ENCODE measurements at regions not wholly inside any gene's neighbourhood (a gene's known extent, or its start where the extent isn't known, plus 50 kb on each side); places are given as distances from the start of the nearest gene placed in this dataset.

DNA sequence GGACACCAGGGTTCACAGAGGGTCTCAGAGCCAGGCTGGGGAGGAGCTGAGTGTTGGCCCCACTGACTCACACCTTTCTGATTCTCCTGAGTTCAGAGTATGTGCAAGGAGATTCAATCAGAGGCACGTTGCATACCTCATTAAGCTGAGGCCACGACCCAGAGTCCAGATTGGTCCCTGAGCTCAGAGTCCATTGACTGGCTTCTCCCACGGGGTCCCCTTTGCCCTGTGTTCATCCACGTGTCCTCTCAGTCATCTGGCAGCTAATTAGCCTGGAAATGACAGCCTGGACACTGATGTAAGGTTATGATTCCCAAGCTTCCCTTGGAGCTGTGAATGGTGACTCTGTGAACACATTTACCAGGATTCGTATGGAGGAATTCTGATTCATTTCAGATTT is 267.2 kb downstream of the SH3BP4 start:
- TF ChIP-seq, protein P1, sequence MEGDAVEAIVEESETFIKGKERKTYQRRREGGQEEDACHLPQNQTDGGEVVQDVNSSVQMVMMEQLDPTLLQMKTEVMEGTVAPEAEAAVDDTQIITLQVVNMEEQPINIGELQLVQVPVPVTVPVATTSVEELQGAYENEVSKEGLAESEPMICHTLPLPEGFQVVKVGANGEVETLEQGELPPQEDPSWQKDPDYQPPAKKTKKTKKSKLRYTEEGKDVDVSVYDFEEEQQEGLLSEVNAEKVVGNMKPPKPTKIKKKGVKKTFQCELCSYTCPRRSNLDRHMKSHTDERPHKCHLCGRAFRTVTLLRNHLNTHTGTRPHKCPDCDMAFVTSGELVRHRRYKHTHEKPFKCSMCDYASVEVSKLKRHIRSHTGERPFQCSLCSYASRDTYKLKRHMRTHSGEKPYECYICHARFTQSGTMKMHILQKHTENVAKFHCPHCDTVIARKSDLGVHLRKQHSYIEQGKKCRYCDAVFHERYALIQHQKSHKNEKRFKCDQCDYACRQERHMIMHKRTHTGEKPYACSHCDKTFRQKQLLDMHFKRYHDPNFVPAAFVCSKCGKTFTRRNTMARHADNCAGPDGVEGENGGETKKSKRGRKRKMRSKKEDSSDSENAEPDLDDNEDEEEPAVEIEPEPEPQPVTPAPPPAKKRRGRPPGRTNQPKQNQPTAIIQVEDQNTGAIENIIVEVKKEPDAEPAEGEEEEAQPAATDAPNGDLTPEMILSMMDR (IDR thresholded peaks at IDR 0.05) = no peak
- TF ChIP-seq POLR2A (IDR thresholded peaks at IDR 0.05; ENCODE audit: low read depth) (no peak), EP300 (IDR thresholded peaks at IDR 0.05) (no peak)
